D341Med (cell line): ENCODE measurements at regions not wholly inside any gene's neighbourhood (a gene's known extent, or its start where the extent isn't known, plus 50 kb on each side); places are given as distances from the start of the nearest gene placed in this dataset.

ENCODE experiments used
- DNase-seq: peaks from one replicate; pipeline ENCODE4 v3.0.0; 2012; ENCODE audit warnings: low spot score

GRCh38 chr19:31223740-31224534, 125.3 kb downstream of the TSHZ3 start:
- DNase-seq = no peak

GRCh38 chr19:31220540-31220939, 128.7 kb downstream of the TSHZ3 start:
- DNase-seq = no peak

- DNase-seq = no peak
Measured at GRCh38 chr19:31214997-31215396, 134.2 kb downstream of the TSHZ3 start.

GRCh38 chr19:31214086-31214485, 135.2 kb downstream of the TSHZ3 start:
- no peak for DNase-seq

GRCh38 chr19:31211088-31211487, 138.1 kb downstream of the TSHZ3 start:
- no peak for DNase-seq

GRCh38 chr19:31205887-31206518, 143.2 kb downstream of the TSHZ3 start:
- DNase-seq = no peak

- no peak for DNase-seq
Measured at GRCh38 chr19:31204115-31204514, 145.1 kb downstream of the TSHZ3 start.

- no peak for DNase-seq
Measured at GRCh38 chr19:31185261-31185660, 164.0 kb downstream of the TSHZ3 start.

- no peak for DNase-seq
Measured at GRCh38 chr19:31181535-31181934, 167.7 kb downstream of the TSHZ3 start.

GRCh38 chr19:31180907-31181306, 168.3 kb downstream of the TSHZ3 start:
- no peak for DNase-seq

GRCh38 chr19:31179471-31179852, 169.8 kb downstream of the TSHZ3 start:
- no peak for DNase-seq

- no peak for DNase-seq
Measured at GRCh38 chr19:31178833-31179470, 170.3 kb downstream of the TSHZ3 start.

- DNase-seq = no peak
Measured at GRCh38 chr19:31177246-31177645, 172.0 kb downstream of the TSHZ3 start.

- DNase-seq = no peak
Measured at GRCh38 chr19:31175564-31176348, 173.5 kb downstream of the TSHZ3 start.

GRCh38 chr19:31174948-31175347, 174.3 kb downstream of the TSHZ3 start:
- no peak for DNase-seq

- DNase-seq = no peak
Measured at GRCh38 chr19:31173991-31174390, 175.2 kb downstream of the TSHZ3 start.

- no peak for DNase-seq
Measured at GRCh38 chr19:31171936-31172335, 177.3 kb downstream of the TSHZ3 start.

GRCh38 chr19:31170046-31170445, 179.2 kb downstream of the TSHZ3 start:
- no peak for DNase-seq

- DNase-seq = no peak
Measured at GRCh38 chr19:31168106-31168625, 181.1 kb downstream of the TSHZ3 start.

- no peak for DNase-seq
Measured at GRCh38 chr19:31167690-31168089, 181.5 kb downstream of the TSHZ3 start.

- no peak for DNase-seq
Measured at GRCh38 chr19:31166206-31166605, 183.0 kb downstream of the TSHZ3 start.

GRCh38 chr19:31164791-31165251, 184.4 kb downstream of the TSHZ3 start:
- DNase-seq = no peak
